Effector memory CD4-positive, alpha-beta T cell (primary cell): ENCODE measurements at regions not wholly inside any gene's neighbourhood (a gene's known extent, or its start where the extent isn't known, plus 50 kb on each side); places are given as distances from the start of the nearest gene placed in this dataset.

Experiments
- DNase-seq, 3 donors: peaks; one replicate each; pipeline ENCODE4 v3.0.0-alpha.2; 2020
- H3K27ac ChIP-seq: 2 replicates; pipeline ENCODE4 v1.7.0; 2013; ENCODE audit warnings: mild to moderate bottlenecking, low read length, moderate library complexity; ENCODE audit not compliant: insufficient read depth, poor library complexity, severe bottlenecking
- H3K27me3 ChIP-seq: replicated peaks from 2 replicates; pipeline ENCODE4 v1.7.0; 2013; ENCODE audit warnings: mild to moderate bottlenecking, low read length; ENCODE audit not compliant: insufficient read depth, control insufficient read depth, poor library complexity, severe bottlenecking
- H3K36me3 ChIP-seq: 2 replicates; pipeline ENCODE4 v1.7.0; 2013; ENCODE audit warnings: mild to moderate bottlenecking, low read length, moderate library complexity; ENCODE audit not compliant: control insufficient read depth, insufficient read depth
- H3K4me1 ChIP-seq: 2 replicates; pipeline ENCODE4 v1.7.0; 2013; ENCODE audit warnings: low read length, mild to moderate bottlenecking; ENCODE audit not compliant: control insufficient read depth, insufficient read depth, poor library complexity, severe bottlenecking
- H3K4me3 ChIP-seq: 2 replicates; pipeline ENCODE4 v1.7.0; 2013; ENCODE audit warnings: low read length, low read depth, mild to moderate bottlenecking; ENCODE audit not compliant: insufficient read depth, poor library complexity, severe bottlenecking
- H3K9me3 ChIP-seq: 2 replicates; pipeline ENCODE4 v1.7.0; 2013; ENCODE audit warnings: mild to moderate bottlenecking, low read length, moderate library complexity; ENCODE audit not compliant: control insufficient read depth

DNA sequence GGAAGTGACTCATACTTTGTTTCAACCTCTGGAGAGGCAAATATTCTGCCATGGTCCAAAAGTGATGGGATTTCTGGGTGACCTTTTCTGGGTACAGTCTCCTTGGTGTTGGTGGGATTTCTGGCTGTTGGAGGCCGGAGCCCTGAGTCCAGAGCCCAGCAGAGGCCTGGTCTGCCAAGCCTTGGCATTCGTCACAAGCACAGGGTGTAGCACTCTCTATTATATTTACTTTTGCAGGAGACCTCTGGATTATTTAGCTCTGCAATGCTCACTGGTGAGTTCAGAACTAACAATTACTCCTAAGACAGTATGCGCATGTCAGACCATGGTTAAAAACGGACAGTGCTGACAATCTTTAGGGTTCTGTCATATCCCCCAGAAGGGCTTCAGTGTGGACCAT lies 201.6 kb upstream of the TWIST2 start:
- DNase-seq: no peak
- Histone ChIP-seq H3K27ac (no peak overlapping the region), H3K9me3 (no peaks in the 10 kb centered on the region), H3K4me3 (no peak overlapping the region), H3K4me1 (no peaks in the 10 kb centered on the region), H3K36me3 (no peaks in the 10 kb centered on the region), H3K27me3 (no peaks in the 10 kb centered on the region)

DNA sequence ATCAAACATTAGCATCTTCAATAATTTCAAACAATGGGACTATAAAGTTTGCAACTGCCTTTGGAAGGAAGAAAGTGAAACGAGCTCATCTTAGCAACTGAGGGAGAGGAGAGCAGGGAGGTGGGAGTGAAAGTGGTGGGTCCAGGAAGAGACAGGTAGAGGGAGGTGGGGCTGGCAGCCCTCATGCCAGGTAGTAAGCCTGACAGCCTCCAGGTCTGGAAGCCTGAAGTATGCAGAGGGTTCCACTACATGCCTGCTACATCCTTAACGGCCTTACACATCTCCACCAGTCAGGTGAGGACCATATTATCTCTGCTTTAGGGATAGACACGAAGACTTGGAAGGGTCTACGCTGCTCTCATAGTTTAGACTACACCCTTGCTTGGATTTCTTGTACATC lies 201.1 kb upstream of the TWIST2 start:
- H3K27ac ChIP-seq: no peak overlapping the region

DNA sequence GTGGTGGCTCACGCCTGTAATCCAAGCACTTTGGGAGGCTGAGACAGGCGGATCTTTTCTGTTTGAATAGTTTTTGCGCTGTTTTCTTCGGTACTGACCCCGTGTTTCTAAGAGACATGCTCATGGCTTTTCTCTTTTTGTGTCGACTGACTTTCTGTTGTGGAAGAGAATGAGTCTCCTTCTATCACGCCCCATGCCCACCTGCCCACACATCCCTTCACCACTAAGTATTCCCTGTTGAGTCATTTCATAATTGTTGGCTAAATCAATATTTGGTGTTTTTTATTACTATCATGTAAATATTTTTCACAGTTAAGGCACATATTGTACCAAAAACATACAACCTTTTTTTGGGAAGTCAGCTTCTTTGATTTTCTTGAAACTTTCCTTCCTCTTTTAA lies 198.8 kb upstream of the TWIST2 start:
- no peak for DNase-seq
- H3K27me3 ChIP-seq: no peaks in the 10 kb centered on the region

More for the DNA sequence above, 201.1 kb upstream of the TWIST2 start:
- H3K36me3 ChIP-seq: no peaks in the 10 kb centered on the region
- H3K4me1 ChIP-seq: no peaks in the 10 kb centered on the region
- DNase-seq: no peak
- no peak overlapping the region for H3K4me3 ChIP-seq
- H3K27me3 ChIP-seq: no peaks in the 10 kb centered on the region
- no peaks in the 10 kb centered on the region for H3K9me3 ChIP-seq

DNA sequence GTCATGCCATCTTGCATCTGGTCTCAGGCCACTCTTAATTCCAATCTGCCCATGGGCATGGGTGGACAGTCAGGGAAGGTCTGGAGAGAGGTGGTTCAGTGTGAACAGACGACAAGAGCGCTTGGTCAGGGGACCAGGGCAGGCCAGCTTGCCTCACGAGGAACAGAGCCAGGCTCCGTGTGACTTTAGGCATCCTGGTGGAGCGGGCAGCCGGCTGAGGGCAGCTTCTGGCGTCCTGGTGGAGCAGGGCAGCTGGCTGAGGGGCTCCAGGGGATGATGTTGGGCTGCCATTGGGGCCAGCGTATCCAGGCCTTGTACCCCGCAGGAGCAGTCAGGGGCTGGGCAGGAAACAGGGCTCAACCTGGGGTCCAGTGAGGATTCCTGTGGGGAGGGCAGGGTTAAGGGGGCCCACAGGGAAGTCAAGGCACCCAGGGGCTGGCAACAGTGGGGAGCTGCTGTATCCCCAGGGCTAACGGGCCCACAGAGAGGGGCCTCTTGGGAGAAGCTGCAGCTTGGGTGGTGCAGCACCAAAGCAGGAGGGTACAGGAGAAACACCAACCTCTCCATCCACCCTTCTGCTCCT lies 197.9 kb upstream of the TWIST2 start:
- Histone ChIP-seq H3K27ac (no peak overlapping the region), H3K4me1 (no peaks in the 10 kb centered on the region), H3K4me3 (no peak overlapping the region), H3K27me3 (no peaks in the 10 kb centered on the region), H3K9me3 (no peaks in the 10 kb centered on the region), H3K36me3 (no peaks in the 10 kb centered on the region)
- DNase-seq: no peak

More for the DNA sequence above, 198.8 kb upstream of the TWIST2 start:
- Histone ChIP-seq H3K36me3 (no peaks in the 10 kb centered on the region), H3K9me3 (no peaks in the 10 kb centered on the region), H3K4me3 (no peak overlapping the region), H3K4me1 (no peaks in the 10 kb centered on the region), H3K27ac (no peak overlapping the region)

DNA sequence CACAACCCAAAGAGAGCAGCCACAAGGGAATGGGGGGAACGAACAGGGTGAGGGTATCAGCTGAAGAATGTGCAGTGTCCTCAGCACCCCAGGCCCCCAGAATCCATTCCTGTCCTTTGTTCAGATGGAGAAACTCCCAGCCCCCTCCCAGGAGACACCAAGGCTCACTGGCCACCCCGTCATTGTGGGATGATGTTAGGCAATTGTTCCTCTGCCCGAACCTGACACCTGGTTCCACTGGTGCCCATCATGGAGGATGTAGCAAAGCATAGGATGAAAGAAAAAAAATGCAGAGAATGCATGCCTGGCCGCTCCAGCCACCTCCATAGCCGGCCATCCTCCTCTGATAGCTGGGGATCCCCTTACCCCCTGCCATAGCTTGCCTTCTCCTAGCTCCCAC lies 197.3 kb upstream of the TWIST2 start:
- Histone ChIP-seq H3K4me1 (no peaks in the 10 kb centered on the region), H3K9me3 (no peaks in the 10 kb centered on the region), H3K27me3 (no peaks in the 10 kb centered on the region), H3K36me3 (no peaks in the 10 kb centered on the region), H3K4me3 (no peak overlapping the region), H3K27ac (no peak overlapping the region)
- no peak for DNase-seq

DNA sequence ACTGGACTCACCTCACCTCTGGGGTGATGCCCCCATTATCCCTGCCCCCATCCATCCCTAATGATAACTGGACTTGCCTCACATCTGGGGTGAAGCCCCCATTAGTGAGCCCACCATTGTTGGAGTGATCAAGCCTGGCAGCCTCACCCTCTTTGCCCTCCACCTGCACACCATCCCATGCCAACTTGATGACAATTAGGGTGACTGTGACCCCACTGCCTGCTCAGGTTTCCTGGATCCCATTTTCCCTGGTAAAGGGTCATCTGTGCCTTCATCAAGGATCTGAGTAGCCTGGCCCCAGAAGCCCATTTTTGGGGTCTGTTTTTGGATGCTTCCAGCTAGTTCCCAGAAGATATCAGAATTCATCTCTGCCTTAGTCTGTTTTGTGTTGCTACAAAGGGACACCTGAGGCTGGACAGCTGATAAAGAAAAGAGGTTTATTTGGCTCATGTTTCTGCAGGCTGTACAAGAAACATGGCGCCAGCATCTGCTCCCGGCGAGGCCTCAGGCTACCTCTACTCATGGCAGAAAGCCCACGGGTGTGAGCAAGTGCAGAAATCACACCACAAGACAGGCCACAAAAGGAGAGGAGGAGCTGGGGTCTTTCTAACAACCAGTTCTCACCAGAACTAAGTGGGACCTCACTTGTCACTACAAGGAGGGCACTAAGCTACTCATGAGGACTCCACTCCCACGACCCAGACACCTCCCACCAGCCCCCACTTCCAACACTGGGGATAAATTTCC lies 196.4 kb upstream of the TWIST2 start:
- Histone ChIP-seq H3K4me3 (no peak overlapping the region), H3K27ac (no peak overlapping the region), H3K9me3 (no peaks in the 10 kb centered on the region), H3K4me1 (no peaks in the 10 kb centered on the region), H3K36me3 (no peaks in the 10 kb centered on the region), H3K27me3 (no peaks in the 10 kb centered on the region)
- no peak for DNase-seq

DNA sequence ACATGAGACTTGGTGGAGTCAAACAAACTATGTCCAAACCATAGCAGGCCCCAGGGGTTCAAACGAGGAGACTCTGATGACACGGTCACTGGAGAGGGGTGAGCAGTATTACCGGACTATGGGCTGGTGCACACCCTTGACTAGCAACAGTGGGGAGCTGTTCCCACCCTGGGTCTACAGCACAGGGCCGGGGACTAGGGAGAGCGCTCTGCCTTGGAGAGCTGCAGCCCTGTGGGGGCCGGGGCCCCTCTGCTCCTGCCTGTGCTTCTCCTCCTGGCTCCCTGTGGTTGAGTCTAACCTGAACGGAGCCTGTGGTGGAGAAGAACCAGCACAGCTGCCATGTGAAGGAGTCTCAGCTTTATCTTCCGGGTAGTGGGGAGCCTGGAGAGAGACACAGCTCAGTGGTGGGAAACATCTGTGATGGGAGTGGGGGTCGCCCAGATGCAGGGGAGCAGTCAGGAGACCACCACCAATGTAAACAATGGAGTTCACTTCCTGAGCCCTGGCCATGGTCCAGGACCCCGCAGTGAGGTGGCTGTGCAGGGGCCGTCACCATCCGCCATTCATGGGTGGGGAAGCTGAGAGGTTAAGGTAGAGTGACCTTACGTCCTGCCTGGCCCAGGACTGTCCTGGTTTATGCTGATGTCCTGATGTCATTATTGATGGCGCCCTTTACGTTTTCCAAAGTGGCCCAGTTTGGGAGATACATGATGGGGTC lies 195.7 kb upstream of the TWIST2 start:
- H3K36me3 ChIP-seq: no peaks in the 10 kb centered on the region
- H3K4me1 ChIP-seq: no peaks in the 10 kb centered on the region
- no peak overlapping the region for H3K27ac ChIP-seq
- no peak overlapping the region for H3K4me3 ChIP-seq
- no peak for DNase-seq
- no peaks in the 10 kb centered on the region for H3K9me3 ChIP-seq
- H3K27me3 ChIP-seq: no peaks in the 10 kb centered on the region

DNA sequence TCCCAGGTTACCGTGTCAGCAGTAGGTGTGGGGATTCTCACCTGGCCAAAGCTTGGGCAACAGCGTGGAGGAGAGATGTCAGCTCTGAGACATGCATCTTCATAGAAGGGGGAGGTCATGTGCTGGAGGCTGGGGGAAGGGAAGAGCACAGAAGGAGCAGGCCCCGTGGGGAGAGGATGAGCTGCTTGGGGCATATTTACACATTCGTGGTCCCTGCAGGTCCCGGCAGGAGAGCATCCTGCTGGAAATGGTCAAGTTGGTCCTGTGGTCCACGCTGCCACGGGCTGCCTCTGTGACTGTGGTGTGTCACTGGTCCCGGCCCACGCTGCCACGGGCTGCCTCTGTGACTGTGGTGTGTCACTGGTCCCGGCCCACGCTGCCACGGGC lies 195.1 kb upstream of the TWIST2 start:
- Histone ChIP-seq H3K27ac (no peak overlapping the region), H3K4me3 (no peak overlapping the region), H3K27me3 (no peaks in the 10 kb centered on the region), H3K4me1 (no peaks in the 10 kb centered on the region), H3K36me3 (no peaks in the 10 kb centered on the region), H3K9me3 (no peaks in the 10 kb centered on the region)
- DNase-seq: no peak

DNA sequence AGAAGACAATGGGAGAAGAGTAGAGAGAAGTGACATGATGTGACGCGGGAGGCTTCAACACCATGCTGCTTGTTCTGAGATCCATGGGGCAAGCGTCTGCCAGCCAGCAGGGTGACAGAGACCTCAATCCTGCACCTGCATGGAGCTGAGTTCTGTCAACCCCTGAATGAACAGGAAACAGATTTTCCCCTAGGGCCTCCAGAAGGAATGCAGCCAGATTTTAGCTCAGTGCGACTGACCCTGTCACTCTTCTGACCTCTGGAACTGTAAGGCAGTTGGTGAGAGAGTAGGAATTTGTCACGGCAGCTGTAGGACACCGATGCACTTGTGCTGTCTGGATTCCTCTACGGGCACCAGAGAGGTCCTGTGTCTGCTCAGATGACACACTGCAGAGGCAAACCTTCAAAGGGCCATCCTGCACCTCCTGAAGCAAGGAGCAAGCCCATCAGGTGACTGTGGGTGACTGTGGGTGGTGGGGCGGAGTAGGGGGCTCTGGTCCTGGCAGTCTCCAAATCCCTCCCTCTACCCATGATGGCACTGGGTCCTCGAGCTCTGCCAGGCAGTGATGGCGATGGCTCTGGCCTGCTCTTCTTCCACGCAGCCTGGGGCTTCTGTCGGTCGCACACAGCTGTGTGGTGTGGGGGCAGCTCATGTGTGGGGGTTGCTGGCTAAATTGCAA lies 194.3 kb upstream of the TWIST2 start:
- Histone ChIP-seq H3K36me3 (no peaks in the 10 kb centered on the region), H3K9me3 (no peaks in the 10 kb centered on the region)

More for the DNA sequence above, 194.3 kb upstream of the TWIST2 start:
- no peak for DNase-seq
- Histone ChIP-seq H3K4me3 (no peak overlapping the region), H3K27ac (no peak overlapping the region), H3K4me1 (no peaks in the 10 kb centered on the region), H3K27me3 (no peaks in the 10 kb centered on the region)
